Activated CD8-positive, alpha-beta memory T cell treated with anti-CD3 and anti-CD28 coated beads for 48 hours (primary cell): ENCODE measurements at regions not wholly inside any gene's neighbourhood (a gene's known extent, or its start where the extent isn't known, plus 50 kb on each side); places are given as distances from the start of the nearest gene placed in this dataset.
A peak's percentile ranks its signal among the peaks of the same experiment; 100 is the strongest.
"Not testable (repeated sequence)": the region's sequence is repeated elsewhere in the genome, so short reads cannot be mapped to it uniquely, and the experiment has no call there.

Source experiments
- DNase-seq, 3 experiments: peaks; one replicate each; pipeline ENCODE4 v3.0.0-alpha.2; 2020; ENCODE audit warnings: low read depth in 2 of 3, low spot score in 2 of 3

GRCh38 chr14:21937996-21938395, 264.4 kb upstream of the OR4E1 start:
- DNase-seq, result no peak

- DNase-seq, result no peak
Observed at GRCh38 chr14:21933681-21934080, 260.1 kb upstream of the OR4E1 start.

- no peak for DNase-seq
Observed at GRCh38 chr14:21924479-21924878, 250.9 kb upstream of the OR4E1 start.

GRCh38 chr14:21923820-21924219, 250.2 kb upstream of the OR4E1 start:
- DNase-seq, result no peak

- no peak for DNase-seq
Observed at GRCh38 chr14:21921453-21921852, 247.8 kb upstream of the OR4E1 start.

GRCh38 chr14:21917699-21918436, 244.2 kb upstream of the OR4E1 start:
- DNase-seq, result no peak

- DNase-seq, result no peak
Observed at GRCh38 chr14:21915826-21916225, 242.2 kb upstream of the OR4E1 start.

GRCh38 chr14:21913759-21914158, 240.1 kb upstream of the OR4E1 start:
- peak in 1 of 3 experiments; percentile 64 for DNase-seq

GRCh38 chr14:21912367-21912766, 238.7 kb upstream of the OR4E1 start:
- no peak for DNase-seq

- no peak for DNase-seq
Observed at GRCh38 chr14:21911877-21912276, 238.3 kb upstream of the OR4E1 start.

GRCh38 chr14:21910260-21910659, 236.6 kb upstream of the OR4E1 start:
- DNase-seq, result no peak

GRCh38 chr14:21902561-21903181, 229.1 kb upstream of the OR4E1 start:
- DNase-seq, result no peak

GRCh38 chr14:21894898-21895194, 221.2 kb upstream of the OR4E1 start:
- not testable (repeated sequence) for DNase-seq

- no peak for DNase-seq
Observed at GRCh38 chr14:21894003-21894897, 220.6 kb upstream of the OR4E1 start.

GRCh38 chr14:21891921-21892320, 218.3 kb upstream of the OR4E1 start:
- DNase-seq, result no peak

GRCh38 chr14:21884995-21885394, 211.4 kb upstream of the OR4E1 start:
- DNase-seq, result no peak

- DNase-seq, result no peak
Observed at GRCh38 chr14:21882226-21882625, 208.6 kb upstream of the OR4E1 start.

- DNase-seq, result no peak
Observed at GRCh38 chr14:21880918-21881317, 207.3 kb upstream of the OR4E1 start.

- DNase-seq, result no peak
Observed at GRCh38 chr14:21875791-21876190, 202.2 kb upstream of the OR4E1 start.

- DNase-seq, result no peak
Observed at GRCh38 chr14:21874946-21875345, 201.3 kb upstream of the OR4E1 start.

GRCh38 chr14:21874167-21874566, 200.5 kb upstream of the OR4E1 start:
- no peak for DNase-seq

GRCh38 chr14:21868442-21869046, 194.9 kb upstream of the OR4E1 start:
- DNase-seq, result peak; percentile 36 to 38 (median 36)
